ENCODE measurements at regions not wholly inside any gene's neighbourhood (a gene's known extent, or its start where the extent isn't known, plus 50 kb on each side); places are given as distances from the start of the nearest gene placed in this dataset.
"Not testable (repeated sequence)": the region's sequence is repeated elsewhere in the genome, so short reads cannot be mapped to it uniquely, and the experiment has no call there.

GRCh38 chr10:4174197-4174596 is 389.2 kb upstream of the KLF6 start:
- Mint-ChIP-seq H3K27me3 (no peaks in the 10 kb centered on the region), H3K36me3 (ENCODE audit: low read depth) (no peaks in the 10 kb centered on the region), H3K27ac (no peak overlapping the region), H3K9me3 (peaks cover 4% of the 10 kb centered on the region), H3K4me1 (no peaks in the 10 kb centered on the region), H3K4me3 (no peak overlapping the region)
- ATAC-seq (replicated peaks) = no peak

GRCh38 chr10:4170633-4171314 is 385.8 kb upstream of the KLF6 start:
- Mint-ChIP-seq H3K36me3 (ENCODE audit: low read depth) (no peaks in the 10 kb centered on the region), H3K4me3 (no peak overlapping the region), H3K27ac (no peak overlapping the region), H3K27me3 (no peaks in the 10 kb centered on the region), H3K4me1 (no peaks in the 10 kb centered on the region), H3K9me3 (peaks cover 4% of the 10 kb centered on the region)
- ATAC-seq (replicated peaks) = no peak

- H3K4me3 Mint-ChIP-seq = no peak overlapping the region
- ATAC-seq (replicated peaks) = no peak
These were observed 385.2 kb upstream of the KLF6 start for GRCh38 chr10:4170181-4170580.

GRCh38 chr10:4169448-4169847 is 384.4 kb upstream of the KLF6 start:
- H3K36me3 Mint-ChIP-seq (ENCODE audit: low read depth) = no peaks in the 10 kb centered on the region
- ATAC-seq (replicated peaks) = no peak
- H3K27ac Mint-ChIP-seq = no peak overlapping the region
- no peaks in the 10 kb centered on the region for H3K4me1 Mint-ChIP-seq
- no peaks in the 10 kb centered on the region for H3K27me3 Mint-ChIP-seq
- H3K9me3 Mint-ChIP-seq = peaks cover 4% of the 10 kb centered on the region
- no peak overlapping the region for H3K4me3 Mint-ChIP-seq

More at GRCh38 chr10:4170181-4170580, 385.2 kb upstream of the KLF6 start:
- Mint-ChIP-seq H3K27ac (no peak overlapping the region), H3K36me3 (ENCODE audit: low read depth) (no peaks in the 10 kb centered on the region), H3K9me3 (peaks cover 4% of the 10 kb centered on the region), H3K27me3 (no peaks in the 10 kb centered on the region), H3K4me1 (no peaks in the 10 kb centered on the region)

GRCh38 chr10:4167216-4167615 is 382.2 kb upstream of the KLF6 start:
- H3K4me1 Mint-ChIP-seq = no peaks in the 10 kb centered on the region
- no peak overlapping the region for H3K27ac Mint-ChIP-seq
- no peaks in the 10 kb centered on the region for H3K36me3 Mint-ChIP-seq (ENCODE audit: low read depth)
- H3K27me3 Mint-ChIP-seq = no peaks in the 10 kb centered on the region
- no peak overlapping the region for H3K4me3 Mint-ChIP-seq
- no peaks in the 10 kb centered on the region for H3K9me3 Mint-ChIP-seq
- no peak for ATAC-seq (replicated peaks)

- Mint-ChIP-seq H3K27ac (no peak overlapping the region), H3K4me1 (no peaks in the 10 kb centered on the region), H3K9me3 (peaks cover 3% of the 10 kb centered on the region), H3K27me3 (no peaks in the 10 kb centered on the region), H3K36me3 (ENCODE audit: low read depth) (no peaks in the 10 kb centered on the region), H3K4me3 (no peak overlapping the region)
- no peak for ATAC-seq (replicated peaks)
These were observed 377.7 kb upstream of the KLF6 start for GRCh38 chr10:4162571-4163286.

GRCh38 chr10:4159173-4159572 is 374.2 kb upstream of the KLF6 start:
- H3K9me3 Mint-ChIP-seq = peaks cover 3% of the 10 kb centered on the region
- H3K4me3 Mint-ChIP-seq = no peak overlapping the region
- H3K4me1 Mint-ChIP-seq = peaks cover 16% of the 10 kb centered on the region
- no peak overlapping the region for H3K27ac Mint-ChIP-seq
- no peaks in the 10 kb centered on the region for H3K27me3 Mint-ChIP-seq
- no peak for ATAC-seq (replicated peaks)
- no peaks in the 10 kb centered on the region for H3K36me3 Mint-ChIP-seq (ENCODE audit: low read depth)

GRCh38 chr10:4154191-4154715 is 369.2 kb upstream of the KLF6 start:
- Mint-ChIP-seq H3K27ac (peak overlapping the region; percentile 50), H3K36me3 (ENCODE audit: low read depth) (no peaks in the 10 kb centered on the region), H3K9me3 (no peaks in the 10 kb centered on the region), H3K4me1 (peaks cover 22% of the 10 kb centered on the region), H3K4me3 (peak overlapping the region; percentile 41), H3K27me3 (no peaks in the 10 kb centered on the region)
- ATAC-seq (replicated peaks) = peak; percentile 84

- Mint-ChIP-seq H3K9me3 (peaks cover under 1% of the 10 kb centered on the region), H3K27ac (no peak overlapping the region), H3K4me3 (no peak overlapping the region), H3K4me1 (peaks cover 22% of the 10 kb centered on the region), H3K27me3 (no peaks in the 10 kb centered on the region), H3K36me3 (ENCODE audit: low read depth) (no peaks in the 10 kb centered on the region)
- no peak for ATAC-seq (replicated peaks)
These were observed 366.5 kb upstream of the KLF6 start for GRCh38 chr10:4151466-4151865.

- Mint-ChIP-seq H3K27ac (no peak overlapping the region), H3K36me3 (ENCODE audit: low read depth) (no peaks in the 10 kb centered on the region), H3K9me3 (peaks cover 8% of the 10 kb centered on the region), H3K27me3 (no peaks in the 10 kb centered on the region), H3K4me3 (no peak overlapping the region), H3K4me1 (peaks cover 21% of the 10 kb centered on the region)
- ATAC-seq (replicated peaks) = no peak
These were observed 365.7 kb upstream of the KLF6 start for GRCh38 chr10:4150676-4151075.

- not testable (repeated sequence) for H3K4me3 Mint-ChIP-seq; H3K27ac Mint-ChIP-seq; H3K27me3 Mint-ChIP-seq; H3K36me3 Mint-ChIP-seq (ENCODE audit: low read depth); H3K4me1 Mint-ChIP-seq; ATAC-seq (replicated peaks); H3K9me3 Mint-ChIP-seq
These were observed 364.5 kb upstream of the KLF6 start for GRCh38 chr10:4149460-4149859.

- H3K27ac Mint-ChIP-seq = no peak overlapping the region
- H3K9me3 Mint-ChIP-seq = peaks cover 9% of the 10 kb centered on the region
- ATAC-seq (replicated peaks) = no peak
- H3K4me3 Mint-ChIP-seq = no peak overlapping the region
- no peaks in the 10 kb centered on the region for H3K27me3 Mint-ChIP-seq
- no peaks in the 10 kb centered on the region for H3K36me3 Mint-ChIP-seq (ENCODE audit: low read depth)
- no peaks in the 10 kb centered on the region for H3K4me1 Mint-ChIP-seq
These were observed 362.2 kb upstream of the KLF6 start for GRCh38 chr10:4147245-4147644.

GRCh38 chr10:4144817-4145216 is 359.8 kb upstream of the KLF6 start:
- H3K9me3 Mint-ChIP-seq = peaks cover 22% of the 10 kb centered on the region
- no peaks in the 10 kb centered on the region for H3K27me3 Mint-ChIP-seq
- H3K4me1 Mint-ChIP-seq = no peaks in the 10 kb centered on the region
- no peaks in the 10 kb centered on the region for H3K36me3 Mint-ChIP-seq (ENCODE audit: low read depth)
- H3K4me3 Mint-ChIP-seq = no peak overlapping the region
- no peak overlapping the region for H3K27ac Mint-ChIP-seq
- ATAC-seq (replicated peaks) = no peak

- H3K27me3 Mint-ChIP-seq = no peaks in the 10 kb centered on the region
- H3K9me3 Mint-ChIP-seq = peaks cover 25% of the 10 kb centered on the region
- no peaks in the 10 kb centered on the region for H3K36me3 Mint-ChIP-seq (ENCODE audit: low read depth)
- ATAC-seq (replicated peaks) = no peak
- no peak overlapping the region for H3K27ac Mint-ChIP-seq
- H3K4me3 Mint-ChIP-seq = no peak overlapping the region
- no peaks in the 10 kb centered on the region for H3K4me1 Mint-ChIP-seq
These were observed 356.5 kb upstream of the KLF6 start for GRCh38 chr10:4141471-4141870.

- Mint-ChIP-seq H3K36me3 (ENCODE audit: low read depth) (no peaks in the 10 kb centered on the region), H3K27me3 (no peaks in the 10 kb centered on the region), H3K27ac (no peak overlapping the region), H3K4me3 (no peak overlapping the region), H3K4me1 (peaks cover 16% of the 10 kb centered on the region), H3K9me3 (peaks cover 16% of the 10 kb centered on the region)
- ATAC-seq (replicated peaks) = no peak
These were observed 353.2 kb upstream of the KLF6 start for GRCh38 chr10:4138146-4138721.

All from activated T-helper 17 cell treated with anti-CD3 and anti-CD28 coated beads, Interleukin-2, amount 50 U/mL, for 72 hours (primary cell).